ENCODE measurements at regions not wholly inside any gene's neighbourhood (a gene's known extent, or its start where the extent isn't known, plus 50 kb on each side); places are given as distances from the start of the nearest gene placed in this dataset.

DNA sequence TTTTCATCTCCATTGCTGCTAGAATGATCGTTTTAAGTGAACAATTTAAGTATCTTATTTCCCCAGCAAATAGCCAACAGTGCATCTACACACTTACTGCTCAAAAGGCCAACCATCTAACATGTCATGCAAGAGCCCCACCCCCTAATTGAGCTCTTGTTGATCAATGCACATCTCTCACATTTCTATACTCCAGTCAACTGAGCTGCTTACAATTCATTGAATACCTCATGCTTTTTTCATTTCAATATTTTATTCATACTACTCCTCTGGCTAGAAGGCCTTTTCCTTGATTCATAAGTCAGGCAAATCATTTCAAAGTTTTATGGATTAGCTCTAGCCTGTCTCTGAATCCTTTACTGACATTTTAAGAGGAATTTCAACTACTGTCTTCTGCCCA is 79.0 kb upstream of the WDR17 start:
- H3K9me2 ChIP-seq: no peaks in the 10 kb centered on the region
- ChIA-PET CTCF (no interaction called here), POLR2A (no interaction called here)
- no peaks in the 10 kb centered on the region for H3K4me1 ChIP-seq (ENCODE audit: control insufficient read depth in 1 of 2, insufficient read depth in 2 of 2, low read depth in 1 of 2, low read length in 1 of 2)
- no peaks in the 10 kb centered on the region for H3K36me3 ChIP-seq (replicated peaks in 1 of 2; ENCODE audit: control insufficient read depth in 1 of 2, insufficient read depth in 2 of 2, low read length in 1 of 2)
- DNase-seq: no peak
- no peaks in the 10 kb centered on the region for H3K79me2 ChIP-seq (ENCODE audit: insufficient read depth)
- H3F3A ChIP-seq (replicated peaks; ENCODE audit: insufficient read depth): no peaks in the 10 kb centered on the region
- no peak overlapping the region for H3K9ac ChIP-seq
- 0% methylated on average over 1 of the region's 1 CpG for WGBS (ENCODE audit: low lambda C conversion rate)
- no peaks in the 10 kb centered on the region for H4K20me1 ChIP-seq (ENCODE audit: insufficient read depth)
- no peak overlapping the region for H3K4me2 ChIP-seq
- no peaks in the 10 kb centered on the region for H3K9me3 ChIP-seq
- no peaks in the 10 kb centered on the region for H3K27me3 ChIP-seq (ENCODE audit: insufficient read depth)
- no peak overlapping the region for H3K4me3 ChIP-seq (ENCODE audit: low read depth in 2 of 2, low read length in 1 of 2)
- H3K27ac ChIP-seq (ENCODE audit: low read depth in 2 of 2, low read length in 1 of 2): no peak overlapping the region
- H2AFZ ChIP-seq (ENCODE audit: low read depth): no peak overlapping the region
- TF ChIP-seq EZH2phosphoT487 (IDR thresholded peaks at IDR 0.05; ENCODE audit: borderline replicate concordance, low read depth): no peak
- no peak for TF ChIP-seq SMC3 (IDR thresholded peaks at IDR 0.05; ENCODE audit: low read depth, low read length)
- TF ChIP-seq FOXM1 (IDR thresholded peaks at IDR 0.05; ENCODE audit: low read depth): no peak
- TF ChIP-seq RFX5 (IDR thresholded peaks at IDR 0.05; ENCODE audit: low read length): no peak
- TF ChIP-seq POLR2AphosphoS5 (IDR thresholded peaks at IDR 0.05; ENCODE audit: low read depth, low read length): no peak
- TF ChIP-seq, protein P1, sequence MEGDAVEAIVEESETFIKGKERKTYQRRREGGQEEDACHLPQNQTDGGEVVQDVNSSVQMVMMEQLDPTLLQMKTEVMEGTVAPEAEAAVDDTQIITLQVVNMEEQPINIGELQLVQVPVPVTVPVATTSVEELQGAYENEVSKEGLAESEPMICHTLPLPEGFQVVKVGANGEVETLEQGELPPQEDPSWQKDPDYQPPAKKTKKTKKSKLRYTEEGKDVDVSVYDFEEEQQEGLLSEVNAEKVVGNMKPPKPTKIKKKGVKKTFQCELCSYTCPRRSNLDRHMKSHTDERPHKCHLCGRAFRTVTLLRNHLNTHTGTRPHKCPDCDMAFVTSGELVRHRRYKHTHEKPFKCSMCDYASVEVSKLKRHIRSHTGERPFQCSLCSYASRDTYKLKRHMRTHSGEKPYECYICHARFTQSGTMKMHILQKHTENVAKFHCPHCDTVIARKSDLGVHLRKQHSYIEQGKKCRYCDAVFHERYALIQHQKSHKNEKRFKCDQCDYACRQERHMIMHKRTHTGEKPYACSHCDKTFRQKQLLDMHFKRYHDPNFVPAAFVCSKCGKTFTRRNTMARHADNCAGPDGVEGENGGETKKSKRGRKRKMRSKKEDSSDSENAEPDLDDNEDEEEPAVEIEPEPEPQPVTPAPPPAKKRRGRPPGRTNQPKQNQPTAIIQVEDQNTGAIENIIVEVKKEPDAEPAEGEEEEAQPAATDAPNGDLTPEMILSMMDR (IDR thresholded peaks at IDR 0.05): no peak
- no peak for TF ChIP-seq TAF1 (IDR thresholded peaks at IDR 0.05; ENCODE audit: borderline replicate concordance, low read depth, low read length)

DNA sequence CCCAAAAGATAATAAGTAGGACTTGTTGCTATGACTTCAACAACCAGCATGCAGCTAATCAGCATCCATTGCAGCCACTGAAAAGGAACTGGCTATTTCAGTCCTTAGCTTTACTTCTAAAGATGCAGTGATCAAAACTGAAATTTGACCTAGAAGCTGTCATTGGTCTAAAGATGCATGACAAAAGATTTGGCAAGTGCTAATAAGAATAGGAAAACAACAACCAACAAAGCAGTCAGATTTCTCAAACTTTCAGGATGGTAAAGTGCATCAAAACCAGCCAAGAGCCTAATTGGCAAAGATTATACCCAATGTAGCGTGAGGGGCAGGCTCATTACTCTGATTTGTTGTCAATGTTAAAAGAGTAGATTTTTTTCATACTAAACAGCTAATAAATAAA is 77.1 kb upstream of the WDR17 start:
- Histone ChIP-seq H4K20me1 (ENCODE audit: insufficient read depth) (no peaks in the 10 kb centered on the region), H3K4me1 (ENCODE audit: control insufficient read depth in 1 of 2, insufficient read depth in 2 of 2, low read depth in 1 of 2, low read length in 1 of 2) (no peaks in the 10 kb centered on the region), H3K27ac (ENCODE audit: low read depth in 2 of 2, low read length in 1 of 2) (no peak overlapping the region), H3K9ac (no peak overlapping the region), H3K9me2 (no peaks in the 10 kb centered on the region), H3K4me3 (ENCODE audit: low read depth in 2 of 2, low read length in 1 of 2) (no peak overlapping the region), H3F3A (replicated peaks; ENCODE audit: insufficient read depth) (no peaks in the 10 kb centered on the region), H3K36me3 (replicated peaks in 1 of 2; ENCODE audit: control insufficient read depth in 1 of 2, insufficient read depth in 2 of 2, low read length in 1 of 2) (no peaks in the 10 kb centered on the region), H3K9me3 (no peaks in the 10 kb centered on the region), H3K4me2 (no peak overlapping the region), H3K27me3 (ENCODE audit: insufficient read depth) (no peaks in the 10 kb centered on the region), H2AFZ (ENCODE audit: low read depth) (no peak overlapping the region), H3K79me2 (ENCODE audit: insufficient read depth) (no peaks in the 10 kb centered on the region)
- 0% methylated on average over 1 of the region's 1 CpG for WGBS (ENCODE audit: low lambda C conversion rate)
- CTCF ChIA-PET: interaction anchor here (1.0 kb wide), 1 partner anchor 356 kb away, joined by 3 read pairs; no protein-coding TSS in a partner anchor
- no peak for DNase-seq
- TF ChIP-seq TAF1 (IDR thresholded peaks at IDR 0.05; ENCODE audit: borderline replicate concordance, low read depth, low read length) (no peak), ELF1 (IDR thresholded peaks at IDR 0.05) (no peak), POLR2AphosphoS5 (IDR thresholded peaks at IDR 0.05; ENCODE audit: low read depth, low read length) (no peak), MEF2A (IDR thresholded peaks at IDR 0.05; ENCODE audit: borderline replicate concordance, low read depth) (no peak), GABPA (IDR thresholded peaks at IDR 0.05; ENCODE audit: low read depth) (no peak), TCF12 (IDR thresholded peaks at IDR 0.05) (no peak), EZH2phosphoT487 (IDR thresholded peaks at IDR 0.05; ENCODE audit: borderline replicate concordance, low read depth) (no peak), CHD2 (IDR thresholded peaks at IDR 0.05; ENCODE audit: low read length, partially characterized antibody) (no peak), FOXM1 (IDR thresholded peaks at IDR 0.05; ENCODE audit: low read depth) (no peak), SIN3A (IDR thresholded peaks at IDR 0.05; ENCODE audit: borderline replicate concordance, low read depth, low read length) (no peak)
- TF ChIP-seq, protein P2, sequence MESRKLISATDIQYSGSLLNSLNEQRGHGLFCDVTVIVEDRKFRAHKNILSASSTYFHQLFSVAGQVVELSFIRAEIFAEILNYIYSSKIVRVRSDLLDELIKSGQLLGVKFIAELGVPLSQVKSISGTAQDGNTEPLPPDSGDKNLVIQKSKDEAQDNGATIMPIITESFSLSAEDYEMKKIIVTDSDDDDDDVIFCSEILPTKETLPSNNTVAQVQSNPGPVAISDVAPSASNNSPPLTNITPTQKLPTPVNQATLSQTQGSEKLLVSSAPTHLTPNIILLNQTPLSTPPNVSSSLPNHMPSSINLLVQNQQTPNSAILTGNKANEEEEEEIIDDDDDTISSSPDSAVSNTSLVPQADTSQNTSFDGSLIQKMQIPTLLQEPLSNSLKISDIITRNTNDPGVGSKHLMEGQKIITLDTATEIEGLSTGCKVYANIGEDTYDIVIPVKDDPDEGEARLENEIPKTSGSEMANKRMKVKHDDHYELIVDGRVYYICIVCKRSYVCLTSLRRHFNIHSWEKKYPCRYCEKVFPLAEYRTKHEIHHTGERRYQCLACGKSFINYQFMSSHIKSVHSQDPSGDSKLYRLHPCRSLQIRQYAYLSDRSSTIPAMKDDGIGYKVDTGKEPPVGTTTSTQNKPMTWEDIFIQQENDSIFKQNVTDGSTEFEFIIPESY (IDR thresholded peaks at IDR 0.05; ENCODE audit: borderline replicate concordance, low read depth): no peak
- TF ChIP-seq, protein P3, sequence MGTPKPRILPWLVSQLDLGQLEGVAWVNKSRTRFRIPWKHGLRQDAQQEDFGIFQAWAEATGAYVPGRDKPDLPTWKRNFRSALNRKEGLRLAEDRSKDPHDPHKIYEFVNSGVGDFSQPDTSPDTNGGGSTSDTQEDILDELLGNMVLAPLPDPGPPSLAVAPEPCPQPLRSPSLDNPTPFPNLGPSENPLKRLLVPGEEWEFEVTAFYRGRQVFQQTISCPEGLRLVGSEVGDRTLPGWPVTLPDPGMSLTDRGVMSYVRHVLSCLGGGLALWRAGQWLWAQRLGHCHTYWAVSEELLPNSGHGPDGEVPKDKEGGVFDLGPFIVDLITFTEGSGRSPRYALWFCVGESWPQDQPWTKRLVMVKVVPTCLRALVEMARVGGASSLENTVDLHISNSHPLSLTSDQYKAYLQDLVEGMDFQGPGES (IDR thresholded peaks at IDR 0.05; ENCODE audit: low read depth, low read length): no peak
- TF ChIP-seq, protein P1 (IDR thresholded peaks at IDR 0.05): no peak
- TF ChIP-seq, protein P4, sequence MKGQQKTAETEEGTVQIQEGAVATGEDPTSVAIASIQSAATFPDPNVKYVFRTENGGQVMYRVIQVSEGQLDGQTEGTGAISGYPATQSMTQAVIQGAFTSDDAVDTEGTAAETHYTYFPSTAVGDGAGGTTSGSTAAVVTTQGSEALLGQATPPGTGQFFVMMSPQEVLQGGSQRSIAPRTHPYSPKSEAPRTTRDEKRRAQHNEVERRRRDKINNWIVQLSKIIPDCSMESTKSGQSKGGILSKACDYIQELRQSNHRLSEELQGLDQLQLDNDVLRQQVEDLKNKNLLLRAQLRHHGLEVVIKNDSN (IDR thresholded peaks at IDR 0.05; ENCODE audit: borderline replicate concordance, low read depth): no peak
- POLR2A ChIA-PET: no interaction called here

Measured in SK-N-SH (cell line).